A549 (cell line): ENCODE measurements at regions not wholly inside any gene's neighbourhood (a gene's known extent, or its start where the extent isn't known, plus 50 kb on each side); places are given as distances from the start of the nearest gene placed in this dataset.

Source experiments
- CEBPB ChIP-seq, 2 experiments: fragments of >200 bp in 1 of 2; sonication (Bioruptor Twin) in 1 of 2; formaldehyde crosslinking in 1 of 2; IDR thresholded peaks; 2 replicates each; pipeline ENCODE4 v1.6.1; 2012 to 2016
- CHD2 ChIP-seq: fragments of 150-350 bp; IDR thresholded peaks from 2 replicates; pipeline ENCODE4 v1.6.1; 2014; ENCODE audit warnings: low read length; ENCODE audit not compliant: partially characterized antibody
- CTCF ChIP-seq: fragments of >200 bp; sonication (Bioruptor Twin); formaldehyde crosslinking; IDR thresholded peaks from 3 replicates; pipeline ENCODE4 v1.5.1; 2016
- ELK1 ChIP-seq: fragments of 150-350 bp; IDR thresholded peaks from 2 replicates; pipeline ENCODE4 v1.6.1; 2014; ENCODE audit warnings: low read depth, mild to moderate bottlenecking, low read length
- KDM1A ChIP-seq: fragments of 200-600 bp; sonication (generic); IDR thresholded peaks from 2 replicates; pipeline ENCODE4 v1.6.1; 2016; ENCODE audit warnings: low read depth, mild to moderate bottlenecking
- NPAS2 ChIP-seq: fragments of 250-450 bp; sonication (Bioruptor Pico); IDR thresholded peaks from 2 replicates; pipeline ENCODE4 v1.8.0; 2022; ENCODE audit warnings: mild to moderate bottlenecking, moderate library complexity, borderline replicate concordance
- POLR2A ChIP-seq: IDR thresholded peaks from 2 replicates; pipeline ENCODE4 v1.6.1; 2012; ENCODE audit warnings: mild to moderate bottlenecking, low read length

GRCh38 chr3:94217406-94217805 is 154.5 kb downstream of the NSUN3 start:
- TF ChIP-seq CTCF (no peak), CEBPB (IDR thresholded peaks at IDR 0.05) (no peak), CHD2 (no peak), KDM1A (no peak), POLR2A (no peak), ELK1 (no peak), NPAS2 (no peak)
